ENCODE measurements at regions not wholly inside any gene's neighbourhood (a gene's known extent, or its start where the extent isn't known, plus 50 kb on each side); places are given as distances from the start of the nearest gene placed in this dataset.
"Not testable (repeated sequence)": the region's sequence is repeated elsewhere in the genome, so short reads cannot be mapped to it uniquely, and the experiment has no call there.

GRCh38 chr17:64773386-64773835, 111.3 kb upstream of the SMURF2 start:
- no peak overlapping the region for H3K4me3 ChIP-seq (ENCODE audit: low read depth, low read length)

- no peak overlapping the region for H3K4me3 ChIP-seq (ENCODE audit: low read depth, low read length)
Measured at GRCh38 chr17:64772845-64773299, 110.8 kb upstream of the SMURF2 start.

- H3K4me3 ChIP-seq (ENCODE audit: low read depth, low read length): no peak overlapping the region
Measured at GRCh38 chr17:64771980-64772844, 110.1 kb upstream of the SMURF2 start.

- no peak overlapping the region for H3K4me3 ChIP-seq (ENCODE audit: low read depth, low read length)
Measured at GRCh38 chr17:64769712-64770111, 107.6 kb upstream of the SMURF2 start.

GRCh38 chr17:64767269-64767997, 105.3 kb upstream of the SMURF2 start:
- no peak overlapping the region for H3K4me3 ChIP-seq (ENCODE audit: low read depth, low read length)

- no peak overlapping the region for H3K4me3 ChIP-seq (ENCODE audit: low read depth, low read length)
Measured at GRCh38 chr17:64765191-64765889, 103.2 kb upstream of the SMURF2 start.

GRCh38 chr17:64750891-64751677, 89.0 kb upstream of the SMURF2 start:
- no peak overlapping the region for H3K4me3 ChIP-seq (ENCODE audit: low read depth, low read length)

- no peak overlapping the region for H3K4me3 ChIP-seq (ENCODE audit: low read depth, low read length)
Measured at GRCh38 chr17:64750478-64750877, 88.4 kb upstream of the SMURF2 start.

GRCh38 chr17:64749306-64749705, 87.2 kb upstream of the SMURF2 start:
- no peak overlapping the region for H3K4me3 ChIP-seq (ENCODE audit: low read depth, low read length)

GRCh38 chr17:64747938-64748540, 85.9 kb upstream of the SMURF2 start:
- H3K4me3 ChIP-seq (ENCODE audit: low read depth, low read length): no peak overlapping the region

- no peak overlapping the region for H3K4me3 ChIP-seq (ENCODE audit: low read depth, low read length)
Measured at GRCh38 chr17:64742326-64742725, 80.2 kb upstream of the SMURF2 start.

- H3K4me3 ChIP-seq (ENCODE audit: low read depth, low read length): not testable (repeated sequence)
Measured at GRCh38 chr17:64741916-64742315, 79.8 kb upstream of the SMURF2 start.

GRCh38 chr17:64741038-64741641, 79.0 kb upstream of the SMURF2 start:
- no peak overlapping the region for H3K4me3 ChIP-seq (ENCODE audit: low read depth, low read length)

- no peak overlapping the region for H3K4me3 ChIP-seq (ENCODE audit: low read depth, low read length)
Measured at GRCh38 chr17:64739316-64740058, 77.4 kb upstream of the SMURF2 start.

GRCh38 chr17:64736804-64737492, 74.8 kb upstream of the SMURF2 start:
- H3K4me3 ChIP-seq (ENCODE audit: low read depth, low read length): no peak overlapping the region

GRCh38 chr17:64732336-64733006, 70.4 kb upstream of the SMURF2 start:
- no peak overlapping the region for H3K4me3 ChIP-seq (ENCODE audit: low read depth, low read length)

- not testable (repeated sequence) for H3K4me3 ChIP-seq (ENCODE audit: low read depth, low read length)
Measured at GRCh38 chr17:64730023-64730422, 67.9 kb upstream of the SMURF2 start.

- H3K4me3 ChIP-seq (ENCODE audit: low read depth, low read length): no peak overlapping the region
Measured at GRCh38 chr17:64729201-64729600, 67.1 kb upstream of the SMURF2 start.

Measured in iPS-11a (cell line).